CD14-positive monocyte (primary cell): ENCODE measurements at regions not wholly inside any gene's neighbourhood (a gene's known extent, or its start where the extent isn't known, plus 50 kb on each side); places are given as distances from the start of the nearest gene placed in this dataset.

Source experiments
- DNase-seq, 3 donors: peaks; one replicate each; pipeline ENCODE4 v3.0.0-alpha.2; 2011 to 2022
- H2AFZ ChIP-seq: 2 replicates; pipeline ENCODE4 v1.6.0; 2012; ENCODE audit warnings: mild to moderate bottlenecking, low read depth, low read length, inconsistent platforms; ENCODE audit not compliant: insufficient read depth, poor library complexity, severe bottlenecking
- H3K27ac ChIP-seq, 2 donors: 1 replicate in 1 of 2; 2 replicates in 1 of 2; pipeline ENCODE4 v1.5.1; 2012 to 2013; ENCODE audit warnings: low read length in 2 of 2, control low read depth in 1 of 2, inconsistent platforms in 1 of 2, low read depth in 1 of 2, mild to moderate bottlenecking in 1 of 2
- H3K27me3 ChIP-seq, 2 donors: one replicate each; pipeline versions ENCODE4 v1.6.0 to v1.6.1; 2011 to 2013; ENCODE audit warnings: low read length in 2 of 2; ENCODE audit not compliant: control insufficient read depth in 2 of 2, insufficient read depth in 2 of 2
- H3K36me3 ChIP-seq, 2 donors: replicated peaks in 1 of 2; 1 replicate in 1 of 2; 2 replicates in 1 of 2; pipeline versions ENCODE4 v1.5.1 to v1.6.1; 2012 to 2013; ENCODE audit warnings: low read length in 2 of 2, control low read depth in 1 of 2, inconsistent platforms in 1 of 2, mild to moderate bottlenecking in 1 of 2; ENCODE audit not compliant: insufficient read depth in 2 of 2, control insufficient read depth in 1 of 2
- H3K4me1 ChIP-seq, 2 donors: 1 replicate in 1 of 2; 2 replicates in 1 of 2; pipeline versions ENCODE4 v1.5.1 to v1.6.1; 2012 to 2013; ENCODE audit warnings: low read length in 2 of 2, control low read depth in 1 of 2, inconsistent platforms in 1 of 2, mild to moderate bottlenecking in 1 of 2, moderate library complexity in 1 of 2; ENCODE audit not compliant: insufficient read depth in 2 of 2, control insufficient read depth in 1 of 2
- H3K4me2 ChIP-seq: replicated peaks from 2 replicates; pipeline ENCODE3; 2012; ENCODE audit warnings: low read length, moderate library complexity, mild to moderate bottlenecking; ENCODE audit not compliant: poor library complexity, severe bottlenecking; ENCODE audit errors: extremely low read depth
- H3K4me3 ChIP-seq, 3 experiments: fragments of 200-600 bp in 1 of 3; sonication (generic) in 1 of 3; replicated peaks in 1 of 3; 1 replicate in 2 of 3; 2 replicates in 1 of 3; pipeline ENCODE4 v1.5.1; 2011 to 2013; ENCODE audit warnings: low read length in 3 of 3, mild to moderate bottlenecking in 3 of 3, control low read depth in 2 of 3, low read depth in 2 of 3, inconsistent platforms in 1 of 3, moderate library complexity in 1 of 3
- H3K79me2 ChIP-seq: 2 replicates; pipeline ENCODE4 v1.6.0; 2012; ENCODE audit warnings: mild to moderate bottlenecking, control low read depth, inconsistent platforms, low read length, moderate library complexity; ENCODE audit not compliant: insufficient read depth
- H3K9ac ChIP-seq: 2 replicates; pipeline ENCODE4 v1.6.0; 2017; ENCODE audit warnings: low read length, mild to moderate bottlenecking; ENCODE audit not compliant: insufficient read depth, poor library complexity, severe bottlenecking
- H3K9me3 ChIP-seq, 2 donors: replicated peaks in 1 of 2; 1 replicate in 1 of 2; 2 replicates in 1 of 2; pipeline versions ENCODE4 v1.5.1 to v1.6.1; 2012 to 2013; ENCODE audit warnings: low read length in 2 of 2, control low read depth in 1 of 2; ENCODE audit not compliant: control insufficient read depth in 1 of 2, insufficient read depth in 1 of 2
- H4K20me1 ChIP-seq: 2 replicates; pipeline ENCODE4 v1.6.0; 2012; ENCODE audit warnings: mild to moderate bottlenecking, low read length, control low read depth, moderate library complexity; ENCODE audit not compliant: insufficient read depth
- H3K27ac Mint-ChIP-seq, 7 donors: one replicate each; pipeline ENCODE4 v1.8.0; 2020; ENCODE audit warnings: mild to moderate bottlenecking in 7 of 7, mixed read lengths in 7 of 7, moderate library complexity in 6 of 7, inconsistent platforms in 2 of 7
- H3K27me3 Mint-ChIP-seq, 3 donors: one replicate each; pipeline ENCODE4 v1.8.0; 2021 to 2022; ENCODE audit warnings: low read depth in 3 of 3, mild to moderate bottlenecking in 3 of 3, mixed read lengths in 3 of 3, moderate library complexity in 3 of 3, inconsistent platforms in 1 of 3
- H3K36me3 Mint-ChIP-seq, 2 donors: one replicate each; pipeline ENCODE4 v1.8.0; 2020; ENCODE audit warnings: mixed read lengths in 2 of 2, inconsistent platforms in 1 of 2, mild to moderate bottlenecking in 1 of 2
- H3K4me1 Mint-ChIP-seq: one replicate; pipeline ENCODE4 v1.8.0; 2020; ENCODE audit warnings: mild to moderate bottlenecking, mixed read lengths
- H3K4me3 Mint-ChIP-seq, 2 donors: one replicate each; pipeline ENCODE4 v1.8.0; 2020; ENCODE audit warnings: mild to moderate bottlenecking in 2 of 2, mixed read lengths in 2 of 2, moderate library complexity in 1 of 2
- H3K9me3 Mint-ChIP-seq, 7 donors: one replicate each; pipeline ENCODE4 v1.8.0; 2020 to 2022; ENCODE audit warnings: mixed read lengths in 7 of 7, mild to moderate bottlenecking in 6 of 7, moderate library complexity in 6 of 7, inconsistent platforms in 2 of 7
- WGBS: methylation state at CpG from one replicate; pipeline ENCODE4 v1.1.5; 2013; ENCODE audit warnings: missing lambda C conversion rate; ENCODE audit not compliant: insufficient coverage; 5-methylcytosine and 5-hydroxymethylcytosine counted together
- intact Hi-C, 2 donors: fragments of 100-400 bp; cut with micrococcal nuclease; formaldehyde crosslinking; loops; one replicate each; pipeline versions ENCODE4 v1.15.0 to v1.15.1; 2023
- TF ChIP-seq, protein P1 (sequence below): fragments of 200-600 bp; IDR thresholded peaks from one replicate; pipeline ENCODE4 v1.8.0; 2022; ENCODE audit warnings: antibody characterized with exemption, mild to moderate bottlenecking

DNA sequence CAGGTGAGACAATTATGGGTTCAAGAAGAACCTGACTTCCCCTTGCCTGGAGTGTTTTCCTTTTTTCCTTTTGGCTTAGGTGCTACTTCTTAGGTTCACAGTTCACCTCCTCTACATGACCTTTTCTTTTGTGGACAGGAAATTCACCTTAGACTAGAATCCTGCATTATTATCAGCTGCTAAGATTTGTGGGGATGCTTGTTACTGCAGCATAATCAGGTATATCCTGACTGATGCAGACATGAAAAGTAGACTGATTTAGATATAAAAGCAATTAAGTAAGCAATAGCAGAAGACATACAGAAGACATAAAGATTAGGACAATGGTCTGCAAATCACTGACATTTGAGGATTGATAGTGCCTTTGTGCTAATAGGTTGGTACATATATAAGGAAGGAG, 168.3 kb downstream of the SALL1 start:
- no peak overlapping the region for H3K27ac ChIP-seq
- peaks cover 0 to 9% (median 4%) of the 10 kb centered on the region in 7 donors for H3K9me3 Mint-ChIP-seq
- DNase-seq = no peak
- no peak overlapping the region for H2AFZ ChIP-seq
- intact Hi-C loops = no loop called here
- H3K36me3 Mint-ChIP-seq = no peaks in the 10 kb centered on the region
- no peak overlapping the region for H3K4me2 ChIP-seq
- no peaks in the 10 kb centered on the region for H4K20me1 ChIP-seq
- H3K4me1 ChIP-seq = no peaks in the 10 kb centered on the region
- TF ChIP-seq, protein P1, sequence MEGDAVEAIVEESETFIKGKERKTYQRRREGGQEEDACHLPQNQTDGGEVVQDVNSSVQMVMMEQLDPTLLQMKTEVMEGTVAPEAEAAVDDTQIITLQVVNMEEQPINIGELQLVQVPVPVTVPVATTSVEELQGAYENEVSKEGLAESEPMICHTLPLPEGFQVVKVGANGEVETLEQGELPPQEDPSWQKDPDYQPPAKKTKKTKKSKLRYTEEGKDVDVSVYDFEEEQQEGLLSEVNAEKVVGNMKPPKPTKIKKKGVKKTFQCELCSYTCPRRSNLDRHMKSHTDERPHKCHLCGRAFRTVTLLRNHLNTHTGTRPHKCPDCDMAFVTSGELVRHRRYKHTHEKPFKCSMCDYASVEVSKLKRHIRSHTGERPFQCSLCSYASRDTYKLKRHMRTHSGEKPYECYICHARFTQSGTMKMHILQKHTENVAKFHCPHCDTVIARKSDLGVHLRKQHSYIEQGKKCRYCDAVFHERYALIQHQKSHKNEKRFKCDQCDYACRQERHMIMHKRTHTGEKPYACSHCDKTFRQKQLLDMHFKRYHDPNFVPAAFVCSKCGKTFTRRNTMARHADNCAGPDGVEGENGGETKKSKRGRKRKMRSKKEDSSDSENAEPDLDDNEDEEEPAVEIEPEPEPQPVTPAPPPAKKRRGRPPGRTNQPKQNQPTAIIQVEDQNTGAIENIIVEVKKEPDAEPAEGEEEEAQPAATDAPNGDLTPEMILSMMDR = no peak
- H3K79me2 ChIP-seq = no peaks in the 10 kb centered on the region
- H3K9me3 ChIP-seq = no peaks in the 10 kb centered on the region
- H3K4me3 ChIP-seq = no peak overlapping the region
- H3K27ac Mint-ChIP-seq = no peak overlapping the region
- H3K4me1 Mint-ChIP-seq = no peaks in the 10 kb centered on the region
- H3K27me3 Mint-ChIP-seq = peaks cover 3 to 4% (median 4%) of the 10 kb centered on the region in 3 donors
- no peak overlapping the region for H3K4me3 Mint-ChIP-seq
- no peaks in the 10 kb centered on the region for H3K36me3 ChIP-seq
- H3K9ac ChIP-seq = no peak overlapping the region
- H3K27me3 ChIP-seq = no peaks in the 10 kb centered on the region

- intact Hi-C loops = no loop called here
- H3K9me3 Mint-ChIP-seq = peaks cover 0 to 8% (median 4%) of the 10 kb centered on the region in 7 donors
- H3K4me1 Mint-ChIP-seq = no peaks in the 10 kb centered on the region
- H4K20me1 ChIP-seq = no peaks in the 10 kb centered on the region
- no peak overlapping the region for H2AFZ ChIP-seq
- H3K36me3 Mint-ChIP-seq = no peaks in the 10 kb centered on the region
- TF ChIP-seq, protein P1 = no peak
- no peaks in the 10 kb centered on the region for H3K9me3 ChIP-seq
- no peak overlapping the region for H3K27ac Mint-ChIP-seq
- H3K79me2 ChIP-seq = no peaks in the 10 kb centered on the region
- no peak overlapping the region for H3K4me3 Mint-ChIP-seq
- WGBS = 86% methylated on average over 5 of the region's 6 CpGs
- no peak overlapping the region for H3K9ac ChIP-seq
- H3K4me2 ChIP-seq = no peak overlapping the region
- no peaks in the 10 kb centered on the region for H3K27me3 ChIP-seq
- no peak for DNase-seq
- H3K4me3 ChIP-seq = no peak overlapping the region
- no peak overlapping the region for H3K27ac ChIP-seq
- H3K4me1 ChIP-seq = no peaks in the 10 kb centered on the region
- no peaks in the 10 kb centered on the region for H3K36me3 ChIP-seq
- peaks cover 5 to 8% (median 8%) of the 10 kb centered on the region in 3 donors for H3K27me3 Mint-ChIP-seq
Observed at GRCh38 chr16:50981951-50982350, 169.1 kb downstream of the SALL1 start.
